NCI-H226 (cell line): ENCODE measurements at regions not wholly inside any gene's neighbourhood (a gene's known extent, or its start where the extent isn't known, plus 50 kb on each side); places are given as distances from the start of the nearest gene placed in this dataset.
"Not testable (repeated sequence)": the region's sequence is repeated elsewhere in the genome, so short reads cannot be mapped to it uniquely, and the experiment has no call there.

Source experiments
- DNase-seq: peaks from one replicate; pipeline ENCODE4 v3.0.0-alpha.2; 2015

DNA sequence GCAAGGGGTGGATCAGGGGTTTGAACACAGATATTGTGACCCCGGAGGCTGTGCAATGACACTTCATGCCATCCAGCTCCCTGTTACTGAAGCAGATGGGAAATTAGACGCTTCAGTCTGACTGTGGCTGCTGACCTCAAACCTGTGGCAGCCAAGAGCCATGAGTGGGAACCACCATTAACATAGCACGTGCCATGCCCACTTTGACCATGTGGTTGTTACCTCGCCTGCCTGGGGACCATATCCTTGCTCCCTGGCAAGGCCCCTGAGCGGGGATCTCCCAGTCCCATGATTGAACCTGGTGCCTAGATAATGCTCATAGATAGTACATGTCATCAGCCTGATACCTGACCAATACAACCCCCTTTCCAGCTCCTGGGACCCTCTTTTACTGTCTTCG is 68.9 kb downstream of the CYP26B1 start:
- DNase-seq, result no peak

DNA sequence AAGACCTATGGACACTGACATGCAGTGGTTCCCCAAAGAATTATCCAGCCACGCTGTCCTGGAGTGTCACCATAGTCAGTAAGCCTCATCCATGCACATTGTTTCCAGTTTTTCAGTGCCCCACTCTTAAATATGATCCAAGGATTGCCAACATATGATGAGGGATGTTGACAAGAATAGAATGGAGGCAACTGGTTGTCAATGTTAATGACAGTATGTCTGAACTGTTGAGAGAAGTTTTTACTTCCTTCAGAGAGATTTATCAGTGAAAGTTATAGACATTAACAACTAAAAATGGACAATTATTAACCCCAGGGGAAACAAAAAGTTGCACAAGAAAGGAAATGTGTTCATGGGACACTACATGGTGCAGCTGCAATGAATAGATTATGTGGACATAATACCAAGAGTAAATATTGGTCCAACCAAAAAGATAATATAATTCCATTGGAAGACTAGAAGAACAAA is 69.9 kb downstream of the CYP26B1 start:
- no peak for DNase-seq

DNA sequence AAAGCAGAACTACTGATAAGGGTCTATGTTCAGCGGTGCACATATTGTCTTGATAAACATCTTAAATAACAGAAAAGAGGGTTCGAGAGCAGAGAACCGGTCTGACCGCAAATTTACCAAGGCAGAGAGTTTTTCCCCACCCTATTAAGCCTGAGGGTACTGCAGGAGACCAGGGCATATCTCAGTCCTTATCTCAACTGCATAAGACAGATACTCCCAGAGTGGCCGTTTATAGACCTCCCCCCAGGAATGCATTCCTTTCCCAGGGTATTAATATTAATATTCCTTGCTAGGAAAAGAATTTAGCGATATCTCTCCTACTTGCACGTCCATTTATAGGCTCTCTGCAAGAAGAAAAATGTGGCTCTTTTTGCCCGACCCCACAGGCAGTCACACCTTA is 74.3 kb downstream of the CYP26B1 start:
- not testable (repeated sequence) for DNase-seq

DNA sequence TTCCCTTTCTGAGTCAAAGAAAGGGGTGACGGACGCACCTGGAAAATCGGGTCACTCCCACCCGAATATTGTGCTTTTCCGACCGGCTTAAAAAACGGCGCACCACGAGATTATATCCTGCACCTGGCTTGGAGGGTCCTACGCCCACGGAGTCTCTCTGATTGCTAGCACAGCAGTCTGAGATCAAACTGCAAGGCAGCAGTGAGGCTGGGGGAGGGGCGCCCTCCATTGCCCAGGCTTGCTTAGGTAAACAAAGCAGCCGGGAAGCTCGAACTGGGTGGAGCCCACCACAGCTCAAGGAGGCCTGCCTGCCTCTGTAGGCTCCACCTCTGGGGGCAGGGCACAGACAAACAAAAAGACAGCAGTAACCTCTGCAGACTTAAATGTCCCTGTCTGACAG is 83.5 kb downstream of the CYP26B1 start:
- DNase-seq, result not testable (repeated sequence)

DNA sequence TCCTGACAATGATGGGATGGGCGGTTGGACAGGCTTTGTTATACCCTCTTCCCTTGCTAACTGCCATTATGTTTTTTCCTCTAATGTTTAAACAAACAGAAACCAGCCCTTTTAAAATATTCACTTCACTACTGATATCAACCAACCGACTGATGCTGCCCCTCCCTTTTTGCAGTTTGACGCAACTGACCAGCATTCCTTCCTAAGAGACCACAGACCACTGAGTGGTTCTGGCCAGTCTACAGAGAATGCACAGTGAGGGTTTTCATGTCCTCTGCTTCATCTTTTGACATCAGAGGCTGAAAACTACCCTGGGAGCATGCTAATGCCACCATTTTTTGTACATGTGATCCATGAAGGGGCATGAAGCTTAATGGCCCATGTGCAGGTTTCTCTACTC is 85.3 kb downstream of the CYP26B1 start:
- no peak for DNase-seq

DNA sequence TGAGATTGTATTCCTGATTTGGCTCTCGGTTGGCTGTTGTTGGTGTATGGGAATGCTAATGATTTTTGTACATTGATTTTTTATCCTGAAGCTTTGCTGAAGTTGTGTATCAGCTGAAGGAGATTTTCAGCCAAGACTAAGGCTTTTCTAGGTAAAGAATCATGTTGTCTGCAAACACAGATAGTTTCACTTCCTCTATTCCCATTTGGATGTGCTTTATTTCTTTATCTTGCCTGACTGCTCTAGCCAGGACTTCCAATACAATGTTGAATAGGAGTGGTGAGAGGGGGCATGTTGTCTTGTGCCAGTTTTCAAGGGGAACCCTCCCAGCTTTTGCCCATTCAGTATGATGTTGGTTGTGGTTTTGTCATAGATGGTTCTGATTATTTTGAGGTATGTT is 90.4 kb downstream of the CYP26B1 start:
- no peak for DNase-seq

DNA sequence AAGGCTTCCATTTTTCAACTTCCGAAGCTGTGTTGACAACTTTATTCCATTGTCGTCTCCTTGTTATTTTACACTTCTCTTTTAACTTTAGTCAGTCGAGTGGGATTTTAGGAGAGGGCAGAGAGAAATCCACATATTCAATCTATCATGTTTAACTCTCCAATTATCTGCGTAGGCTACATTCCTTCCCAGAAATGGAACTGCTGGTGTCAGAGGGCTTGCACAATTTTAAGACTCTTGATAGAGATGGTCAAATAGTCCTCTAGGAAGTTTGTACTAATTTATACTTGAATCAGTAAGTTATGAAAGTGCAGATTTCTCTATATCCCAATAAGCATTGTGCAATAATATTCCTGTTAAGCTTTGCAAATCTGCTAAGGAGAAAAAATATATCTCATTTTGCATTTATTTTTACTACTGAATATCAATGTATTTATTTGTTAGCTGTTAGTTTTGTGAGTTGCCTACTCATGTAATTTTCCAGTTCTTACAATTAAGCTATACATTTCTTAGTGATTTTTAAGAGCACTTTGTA is 95.6 kb downstream of the CYP26B1 start:
- no peak for DNase-seq

DNA sequence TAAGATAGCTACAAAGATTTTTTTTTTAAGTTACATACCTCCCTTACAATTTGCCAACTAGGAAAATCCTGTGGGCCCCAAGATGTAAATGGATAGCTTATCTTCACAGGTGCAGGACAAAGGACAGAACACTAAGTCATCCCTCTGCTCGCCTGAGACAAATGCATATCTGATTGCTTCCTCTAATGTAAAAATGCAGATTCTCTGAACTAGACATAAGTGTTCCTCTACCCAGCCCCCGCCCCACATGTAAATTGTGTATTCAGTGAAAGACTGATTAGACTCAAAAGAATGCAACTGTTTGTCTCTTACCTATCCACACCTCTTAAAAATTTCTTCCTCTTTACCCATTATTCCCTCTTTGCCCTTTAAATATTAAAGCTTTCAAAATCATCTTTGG is 96.5 kb downstream of the CYP26B1 start:
- DNase-seq, result no peak

DNA sequence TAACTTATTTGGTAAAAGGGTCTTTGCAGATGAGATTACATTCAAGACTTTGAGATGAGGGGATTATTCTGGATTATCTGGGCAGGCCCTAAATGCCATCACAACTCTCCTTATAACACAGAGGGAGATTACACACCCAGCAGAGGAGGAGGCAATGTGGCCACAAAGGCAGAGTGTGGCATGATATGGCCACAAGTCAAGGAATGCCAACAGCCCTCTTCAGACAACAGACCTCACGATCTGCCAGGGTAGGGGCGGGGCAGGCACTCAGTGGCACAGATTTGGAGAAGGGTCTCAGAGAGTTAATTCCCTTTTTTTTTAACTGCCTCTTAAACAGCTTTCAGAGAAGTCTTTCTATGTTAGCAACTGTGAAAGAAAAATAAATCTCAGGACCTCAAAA is 96.9 kb downstream of the CYP26B1 start:
- no peak for DNase-seq

DNA sequence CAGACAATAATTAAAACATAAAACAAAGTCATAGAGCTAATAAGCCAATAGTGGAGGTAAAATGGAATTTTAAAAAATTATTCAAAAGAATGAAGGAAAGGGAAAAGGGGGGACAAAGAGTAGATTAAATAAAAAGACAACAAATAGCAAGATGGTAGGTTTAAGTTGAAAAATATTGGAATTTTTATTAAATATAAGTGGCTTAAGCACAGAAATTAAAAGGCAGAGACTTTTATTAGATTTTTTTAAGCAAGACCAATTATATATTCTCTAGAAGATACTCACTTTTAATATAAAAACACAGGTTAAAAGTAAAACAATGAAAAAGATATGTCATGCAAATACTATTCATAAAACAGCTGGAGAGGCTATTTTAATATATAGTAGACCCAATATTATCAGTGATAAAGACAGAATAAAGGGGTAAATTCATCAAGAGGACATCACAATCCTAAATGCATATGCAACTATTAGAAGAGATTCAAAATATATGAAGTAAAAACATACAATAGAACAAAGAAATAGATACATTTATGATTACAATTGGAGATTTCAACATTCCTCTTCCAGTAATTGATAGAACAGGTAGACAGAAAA is 98.7 kb downstream of the CYP26B1 start:
- no peak for DNase-seq

DNA sequence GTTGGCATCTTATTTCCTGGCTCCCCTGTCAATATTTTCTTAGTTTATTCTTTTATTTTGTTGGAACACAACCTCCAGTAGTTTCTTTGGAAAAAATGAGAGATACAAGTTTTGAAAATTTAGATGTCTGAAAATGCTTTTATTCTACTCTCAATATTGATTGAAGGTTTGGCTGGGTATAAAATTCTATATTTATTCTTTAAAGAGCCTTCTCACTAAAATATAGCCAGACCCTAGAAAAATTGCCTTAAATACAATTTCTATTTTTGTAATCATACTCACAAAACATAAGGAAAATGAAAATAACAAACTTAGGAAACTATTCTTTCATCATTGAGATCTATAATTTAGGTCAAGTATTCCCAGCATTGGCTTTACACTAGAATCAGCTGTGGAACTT is 103.7 kb downstream of the CYP26B1 start:
- no peak for DNase-seq

DNA sequence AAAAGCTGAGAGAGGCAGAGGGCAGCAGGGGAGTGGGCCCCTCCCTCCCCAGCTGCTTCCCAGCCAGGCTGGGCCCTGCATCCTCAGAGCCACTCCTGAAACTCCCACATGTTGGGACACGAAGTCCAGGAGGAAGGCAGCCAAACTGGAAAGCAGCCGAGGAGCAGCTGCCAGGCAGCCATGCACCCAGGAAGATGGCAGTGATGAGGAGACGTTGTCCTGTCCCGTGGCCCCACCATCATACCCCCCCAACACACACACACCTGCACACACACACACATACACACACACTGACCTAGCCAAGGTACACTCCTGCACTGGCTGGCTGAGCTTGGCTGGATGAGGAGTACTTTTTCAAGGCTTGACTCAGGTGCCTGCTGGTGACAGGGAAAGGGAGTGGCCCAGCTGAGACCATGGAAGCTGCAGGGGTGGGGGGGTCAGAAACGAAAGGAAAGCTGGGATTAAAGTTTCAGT is 106.0 kb downstream of the CYP26B1 start:
- DNase-seq, result no peak

DNA sequence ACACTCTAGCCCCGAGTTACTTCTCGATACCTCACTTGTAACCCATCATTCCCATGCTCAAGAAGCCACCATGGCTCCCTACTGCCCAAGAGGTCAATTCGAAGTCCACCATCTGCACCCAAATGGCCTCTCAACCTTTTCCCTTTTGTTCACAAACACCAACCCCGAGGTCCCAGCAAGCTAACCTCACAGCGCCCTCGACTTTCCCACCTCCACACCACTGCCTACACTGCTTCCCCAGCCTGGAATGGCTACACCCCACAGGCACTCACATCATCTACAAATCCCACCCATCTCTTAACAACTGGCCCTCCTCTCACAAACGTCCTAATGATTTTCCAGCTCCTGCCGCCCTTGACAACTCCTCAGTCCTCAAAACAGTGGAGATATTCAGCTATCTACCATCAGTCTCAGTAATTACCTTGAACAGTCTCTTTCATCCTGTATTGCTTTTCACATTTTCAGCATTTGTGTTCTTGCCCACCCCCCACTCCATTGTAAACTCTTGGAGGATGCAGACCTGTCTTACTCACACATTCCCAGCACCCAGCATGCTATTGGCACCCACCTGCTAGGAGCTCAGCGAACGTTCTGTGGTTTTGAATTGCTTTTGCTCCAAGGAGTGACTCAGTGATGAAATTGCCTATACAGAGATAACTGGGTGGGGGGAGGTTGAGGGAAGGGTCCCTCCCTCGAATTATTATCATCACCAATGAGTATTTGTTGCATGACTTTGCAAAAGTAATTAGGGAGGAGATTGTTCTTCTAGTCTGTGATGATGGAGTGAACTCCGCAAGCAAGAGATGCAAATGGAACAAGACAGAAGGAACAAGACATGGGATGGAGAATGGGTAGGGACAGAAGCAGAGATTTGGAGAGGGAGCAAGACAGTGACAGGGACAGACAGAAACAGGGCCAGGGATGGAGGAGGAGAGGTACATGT is 106.8 kb downstream of the CYP26B1 start:
- DNase-seq, result peak; percentile 79

DNA sequence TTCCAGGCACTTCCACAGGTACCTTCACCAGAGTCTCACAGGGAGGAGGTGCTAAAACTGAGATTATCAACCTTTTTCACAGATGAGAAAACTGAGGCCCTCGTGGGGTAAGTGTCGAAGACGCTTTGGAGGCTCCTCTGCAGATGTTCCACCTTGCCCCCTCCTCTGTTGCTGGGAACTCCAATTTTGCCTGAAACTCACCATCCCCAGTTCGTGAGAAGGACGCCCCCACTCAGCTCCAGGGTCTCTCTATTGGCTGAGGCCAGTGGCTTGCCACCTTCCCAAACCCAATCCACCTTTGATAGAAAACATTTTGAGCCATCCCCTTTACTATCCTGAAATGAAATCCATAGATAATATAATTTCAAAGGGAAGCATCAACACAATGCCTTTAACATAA is 109.1 kb downstream of the CYP26B1 start:
- DNase-seq, result no peak

DNA sequence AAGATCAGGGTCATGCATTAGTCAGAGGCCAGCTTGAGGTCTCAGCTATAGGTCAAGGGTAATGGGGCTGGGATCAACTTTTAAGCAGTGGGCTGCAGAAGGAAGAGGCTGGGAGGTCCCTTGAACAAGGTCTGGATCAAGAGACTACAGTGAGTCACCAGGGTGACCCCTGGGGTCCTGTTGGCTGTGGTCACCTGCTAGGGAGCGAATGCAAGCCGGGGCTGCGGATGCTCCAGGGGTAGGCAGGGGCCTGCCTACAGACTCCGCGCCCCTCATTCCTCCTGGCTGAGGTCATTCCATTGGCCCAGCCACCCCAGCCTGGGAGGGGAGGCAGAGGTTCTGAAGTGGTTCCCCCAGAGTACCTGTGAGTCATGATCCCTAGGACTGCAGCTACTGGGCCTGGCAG is 110.4 kb downstream of the CYP26B1 start:
- DNase-seq, result peak; percentile 59

DNA sequence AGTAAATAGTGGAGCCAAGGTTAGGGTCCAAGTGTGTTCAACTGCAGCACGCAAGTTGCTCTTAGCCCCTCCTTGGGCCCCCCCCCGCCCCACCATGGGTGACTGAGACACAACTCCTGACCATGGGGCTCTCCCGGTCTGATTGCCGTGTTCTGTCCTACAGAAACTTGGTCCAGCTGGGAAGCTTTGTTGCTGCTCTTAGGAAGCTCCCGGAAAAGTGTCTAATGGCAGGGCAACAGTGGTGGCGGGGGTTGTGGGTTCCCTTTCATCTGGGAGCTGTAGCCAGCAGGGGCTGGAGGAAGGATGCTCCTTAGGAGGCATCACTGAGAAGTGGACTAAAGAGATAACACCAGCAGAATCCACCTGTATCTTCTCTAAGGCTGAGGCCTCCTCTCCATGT is 111.1 kb downstream of the CYP26B1 start:
- no peak for DNase-seq

DNA sequence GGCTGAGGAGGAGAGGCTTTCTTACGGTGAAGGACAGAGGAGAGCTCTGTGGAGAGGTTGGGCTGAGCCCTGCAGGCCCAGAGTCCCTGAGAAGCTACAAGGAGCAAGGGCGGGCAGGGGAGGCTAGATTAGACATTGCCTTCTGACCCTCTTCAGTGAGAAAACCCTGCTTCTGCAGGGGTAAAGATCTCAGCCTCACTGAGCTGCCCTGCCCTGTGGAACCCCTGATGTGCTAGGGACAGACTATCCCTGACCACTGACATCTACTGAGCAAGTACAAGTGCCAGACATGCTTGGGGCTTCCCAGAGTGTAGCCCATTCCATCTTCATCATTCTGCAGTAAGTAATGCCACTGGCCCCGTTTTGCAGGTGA is 111.5 kb downstream of the CYP26B1 start:
- no peak for DNase-seq

DNA sequence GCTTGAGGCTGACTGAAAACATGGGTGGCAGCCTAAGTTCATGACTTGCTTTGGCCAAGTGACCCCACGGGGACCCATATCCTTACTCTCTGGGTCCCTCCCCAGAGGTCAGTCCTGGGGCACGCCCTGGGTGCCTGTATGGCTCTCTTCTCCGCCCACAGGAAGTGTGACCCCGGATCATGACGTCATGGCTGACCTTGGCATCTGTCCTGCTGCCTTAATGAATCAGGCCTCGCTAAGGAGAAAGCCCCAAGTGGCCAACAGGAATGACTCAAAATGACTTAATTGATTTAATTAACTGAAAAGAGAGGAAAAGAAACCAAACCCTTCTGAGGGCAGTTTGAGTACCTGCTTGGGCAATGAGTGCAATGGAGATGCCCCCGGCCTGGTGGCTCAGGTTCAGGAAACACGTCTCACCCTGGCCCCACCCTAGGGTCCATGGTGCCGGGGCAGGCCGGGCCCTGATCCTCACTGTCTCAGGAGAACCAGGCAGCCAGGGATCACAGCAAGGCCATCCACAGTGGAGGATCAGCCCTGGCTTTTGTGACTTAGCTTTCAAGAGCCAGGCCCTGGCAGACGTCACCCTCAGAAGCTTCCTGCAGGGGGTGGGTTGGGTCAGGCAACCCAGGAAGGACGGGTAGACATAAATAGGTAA is 112.0 kb downstream of the CYP26B1 start:
- no peak for DNase-seq

DNA sequence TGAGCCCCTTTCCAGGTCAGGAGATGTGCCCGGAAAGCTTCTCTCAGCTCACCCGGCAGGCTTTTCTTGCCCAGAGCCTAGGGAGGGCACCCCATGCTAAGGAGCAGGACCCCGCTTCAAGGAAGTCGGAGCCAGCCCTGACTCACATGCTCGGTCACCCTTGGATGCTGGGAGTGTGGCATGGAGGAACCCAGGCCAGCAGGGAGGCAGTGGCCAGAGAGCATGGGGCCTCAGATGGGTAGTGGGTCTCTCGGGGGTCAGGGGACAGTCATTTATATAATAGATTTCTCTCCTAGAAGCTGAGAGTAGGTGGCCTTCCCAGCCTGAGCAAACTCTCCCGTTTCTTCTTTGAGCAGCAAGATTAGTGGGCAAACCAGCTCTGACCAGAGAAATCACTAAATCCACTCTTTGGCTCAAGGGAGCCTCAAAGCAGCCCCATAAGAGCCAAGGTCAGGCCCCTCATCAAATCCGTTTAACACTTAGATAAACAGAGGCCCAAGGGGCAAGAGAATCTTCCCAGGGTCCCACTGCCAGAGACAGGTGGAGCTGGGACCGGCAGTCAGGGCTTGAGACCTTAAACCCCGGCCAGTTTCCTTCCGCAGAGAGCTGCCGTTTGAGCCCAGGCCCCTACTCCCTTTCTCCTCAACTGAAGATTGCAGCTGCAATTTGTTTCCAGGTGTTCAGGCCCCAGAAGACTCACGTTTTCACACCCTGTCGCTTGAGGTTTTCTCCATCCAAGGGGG is 113.1 kb downstream of the CYP26B1 start:
- no peak for DNase-seq

DNA sequence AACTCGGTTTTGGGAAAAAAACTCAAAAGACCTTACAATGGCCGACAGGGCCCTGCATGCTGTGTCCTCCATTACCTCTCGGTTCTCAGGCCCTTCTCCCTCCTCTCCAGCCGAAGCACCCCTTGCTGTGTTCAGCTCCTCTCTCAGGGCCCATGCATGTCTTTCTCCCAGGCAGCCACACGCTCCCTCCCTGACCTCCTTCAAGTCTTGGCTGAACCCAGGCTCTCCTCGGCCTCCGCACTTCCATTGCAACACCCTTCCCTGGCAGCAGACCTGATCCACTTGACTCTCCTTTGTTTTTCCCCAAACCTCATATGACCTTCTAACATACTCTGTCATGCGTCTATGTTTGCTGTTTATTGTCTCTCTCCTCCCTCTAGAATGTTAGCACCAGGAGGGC is 114.0 kb downstream of the CYP26B1 start:
- no peak for DNase-seq

DNA sequence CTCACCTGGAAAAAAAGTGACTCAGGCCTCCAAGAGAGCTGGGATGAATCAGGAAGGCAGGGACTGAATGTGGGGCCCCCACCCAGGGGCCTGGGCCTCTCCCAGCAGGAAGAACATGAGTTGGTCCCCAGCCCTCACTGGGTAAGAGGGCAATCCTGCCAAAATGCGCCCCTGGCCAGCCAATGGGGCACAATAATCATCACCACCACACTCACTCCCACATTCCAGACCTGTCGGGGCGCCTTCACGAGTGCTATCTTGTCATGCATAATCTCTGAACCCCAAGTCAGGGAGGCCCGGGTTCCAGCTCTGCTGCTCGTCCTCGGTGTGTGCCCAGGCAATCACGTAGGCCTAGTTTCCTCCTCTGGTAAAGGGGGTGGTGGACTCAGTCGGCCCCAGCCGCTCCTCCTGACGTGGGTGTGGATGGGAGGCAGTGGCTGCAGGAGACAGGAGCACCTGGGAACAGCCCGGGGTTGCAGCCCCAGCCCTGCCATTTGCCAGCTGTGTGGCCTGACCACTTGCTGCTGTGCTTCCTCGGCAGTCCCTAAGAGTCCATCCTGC is 115.1 kb downstream of the CYP26B1 start:
- DNase-seq, result no peak

DNA sequence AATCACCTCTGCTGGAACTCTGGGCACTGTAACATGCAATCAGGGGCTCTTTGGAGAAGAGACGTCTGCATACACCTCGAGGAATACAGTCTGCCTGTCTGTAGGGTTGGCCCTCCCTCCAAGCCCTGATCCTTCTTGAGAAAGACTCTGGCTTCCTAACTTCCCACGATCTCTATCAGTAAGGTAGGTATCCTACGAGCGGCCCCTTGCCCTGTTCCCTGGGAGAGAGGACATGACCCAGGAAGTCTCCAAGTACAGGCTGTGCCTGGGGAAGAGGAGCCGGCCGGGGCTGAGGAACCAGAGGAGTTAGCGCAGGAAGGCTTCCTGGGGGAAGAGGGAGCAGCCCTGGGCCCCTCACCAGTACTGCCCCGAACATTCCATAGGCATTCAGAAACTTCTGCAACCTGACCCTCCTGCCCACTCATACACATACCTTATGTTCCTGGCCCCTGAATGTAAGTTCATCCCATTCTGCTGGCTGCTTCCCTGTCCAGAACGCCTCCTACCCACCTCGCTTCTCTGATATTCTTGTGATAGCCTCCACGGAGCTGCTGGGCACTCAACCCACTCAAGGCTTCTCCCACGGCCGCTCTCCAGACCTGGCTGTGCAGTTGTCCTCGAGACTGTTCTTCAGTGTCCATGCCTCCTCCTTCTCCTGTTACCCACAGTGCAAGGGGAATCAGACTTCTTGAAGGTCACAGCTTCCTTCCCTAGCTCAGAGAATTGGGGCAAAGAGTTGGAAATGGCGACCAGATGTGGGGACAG is 116.1 kb downstream of the CYP26B1 start:
- DNase-seq, result no peak
